Naive thymus-derived CD4-positive, alpha-beta T cell (primary cell): ENCODE measurements at regions not wholly inside any gene's neighbourhood (a gene's known extent, or its start where the extent isn't known, plus 50 kb on each side); places are given as distances from the start of the nearest gene placed in this dataset.
"Not testable (repeated sequence)": the region's sequence is repeated elsewhere in the genome, so short reads cannot be mapped to it uniquely, and the experiment has no call there.

ENCODE experiments used
- ATAC-seq: fragments of 150-1000 bp; cut with Tn5 transposase; 2 replicates; pipeline ENCODE4 v1.10.0; 2021; ENCODE audit warnings: mild to moderate bottlenecking, moderate library complexity
- CTCF ChIA-PET: fragments of 350-600 bp; sonication (Branson Sonifier 250); formaldehyde crosslinking; loops from one replicate; lab custom pipeline; 2021; ENCODE audit warnings: antibody characterized with exemption; lab: Charles Lee
- POLR2A ChIA-PET: fragments of 350-600 bp; sonication (Branson Sonifier 250); formaldehyde crosslinking; loops from one replicate; lab custom pipeline; 2021; ENCODE audit warnings: antibody characterized with exemption, inconsistent platforms; lab: Charles Lee
- DNase-seq, 9 donors: peaks; one replicate each; pipeline versions ENCODE4 v3.0.0 to v3.0.0-alpha.2; 2020 to 2022; ENCODE audit warnings: mixed read lengths in 1 of 9
- H3K27ac ChIP-seq: one replicate; pipeline ENCODE4 v1.7.0; 2013; ENCODE audit warnings: mild to moderate bottlenecking, low read depth, low read length, moderate library complexity
- H3K27me3 ChIP-seq, 2 donors: one replicate each; pipeline ENCODE4 v1.7.0; 2013; ENCODE audit warnings: low read length in 2 of 2, mild to moderate bottlenecking in 2 of 2, moderate library complexity in 2 of 2; ENCODE audit not compliant: control insufficient read depth in 2 of 2, insufficient read depth in 2 of 2
- H3K36me3 ChIP-seq, 3 experiments: 1 replicate in 2 of 3; 2 replicates in 1 of 3; pipeline ENCODE4 v1.7.0; 2013; ENCODE audit warnings: low read length in 3 of 3, mild to moderate bottlenecking in 3 of 3, moderate library complexity in 1 of 3; ENCODE audit not compliant: insufficient read depth in 3 of 3, control insufficient read depth in 2 of 3
- H3K4me1 ChIP-seq, 2 donors: one replicate each; pipeline ENCODE4 v1.7.0; 2013; ENCODE audit warnings: low read length in 2 of 2, mild to moderate bottlenecking in 2 of 2, moderate library complexity in 1 of 2; ENCODE audit not compliant: control insufficient read depth in 2 of 2, insufficient read depth in 2 of 2
- H3K4me3 ChIP-seq: 2 replicates; pipeline ENCODE4 v1.7.0; 2013; ENCODE audit warnings: mild to moderate bottlenecking, low read length
- H3K9me3 ChIP-seq, 3 experiments: 1 replicate in 2 of 3; 2 replicates in 1 of 3; pipeline ENCODE4 v1.7.0; 2013; ENCODE audit warnings: low read length in 3 of 3; ENCODE audit not compliant: control insufficient read depth in 2 of 3
- H3K27ac Mint-ChIP-seq, 9 donors: one replicate each; pipeline ENCODE4 v1.8.0; 2020 to 2022; ENCODE audit warnings: mixed read lengths in 9 of 9, mild to moderate bottlenecking in 8 of 9, moderate library complexity in 5 of 9, inconsistent platforms in 2 of 9
- H3K27me3 Mint-ChIP-seq, 5 donors: one replicate each; pipeline ENCODE4 v1.8.0; 2021 to 2022; ENCODE audit warnings: mixed read lengths in 5 of 5, mild to moderate bottlenecking in 1 of 5
- H3K36me3 Mint-ChIP-seq, 5 donors: one replicate each; pipeline ENCODE4 v1.8.0; 2020 to 2022; ENCODE audit warnings: mixed read lengths in 5 of 5, mild to moderate bottlenecking in 3 of 5, inconsistent platforms in 1 of 5
- H3K4me1 Mint-ChIP-seq, 7 donors: one replicate each; pipeline ENCODE4 v1.8.0; 2020 to 2022; ENCODE audit warnings: mixed read lengths in 7 of 7, mild to moderate bottlenecking in 3 of 7, inconsistent platforms in 1 of 7
- H3K4me3 Mint-ChIP-seq, 10 donors: one replicate each; pipeline ENCODE4 v1.8.0; 2020 to 2022; ENCODE audit warnings: mild to moderate bottlenecking in 10 of 10, mixed read lengths in 10 of 10, moderate library complexity in 6 of 10, inconsistent platforms in 2 of 10
- H3K9me3 Mint-ChIP-seq, 11 donors: one replicate each; pipeline ENCODE4 v1.8.0; 2020 to 2022; ENCODE audit warnings: mixed read lengths in 11 of 11, mild to moderate bottlenecking in 4 of 11, inconsistent platforms in 1 of 11, moderate library complexity in 1 of 11
- intact Hi-C, 2 donors: fragments of 100-400 bp; cut with micrococcal nuclease; formaldehyde crosslinking; loops; one replicate each; pipeline ENCODE4 v1.15.1; 2023

- Mint-ChIP-seq H3K27ac (no peak overlapping the region), H3K9me3 (peaks cover 1 to 30% (median 7%) of the 10 kb centered on the region in 11 donors), H3K36me3 (no peaks in the 10 kb centered on the region), H3K4me3 (no peak overlapping the region), H3K4me1 (no peaks in the 10 kb centered on the region), H3K27me3 (no peaks in the 10 kb centered on the region)
- no peaks in the 10 kb centered on the region for H3K9me3 ChIP-seq
- POLR2A ChIA-PET: no interaction called here
- no peaks in the 10 kb centered on the region for H3K4me1 ChIP-seq
- ATAC-seq (no peak), DNase-seq (no peak)
- no peak overlapping the region for H3K27ac ChIP-seq
- CTCF ChIA-PET: no interaction called here
- no peaks in the 10 kb centered on the region for H3K27me3 ChIP-seq
- intact Hi-C loops: no loop called here
- no peak overlapping the region for H3K4me3 ChIP-seq
- H3K36me3 ChIP-seq: no peaks in the 10 kb centered on the region
Observed at GRCh38 chr2:125822746-125823145, 833.2 kb upstream of the GYPC start.

- H3K4me3 ChIP-seq, H3K4me1 Mint-ChIP-seq, H3K36me3 Mint-ChIP-seq, H3K27me3 ChIP-seq, H3K27me3 Mint-ChIP-seq, H3K27ac Mint-ChIP-seq, POLR2A ChIA-PET, H3K27ac ChIP-seq, CTCF ChIA-PET, H3K9me3 ChIP-seq, DNase-seq, H3K4me1 ChIP-seq, intact Hi-C loops, ATAC-seq, H3K4me3 Mint-ChIP-seq, H3K36me3 ChIP-seq: not testable (repeated sequence)
- H3K9me3 Mint-ChIP-seq: peaks cover 2 to 24% (median 8%) of the 10 kb centered on the region in 11 donors
Observed at GRCh38 chr2:125825781-125826180, 830.2 kb upstream of the GYPC start.

GRCh38 chr2:125837128-125837527 lies 818.8 kb upstream of the GYPC start:
- H3K27ac Mint-ChIP-seq: no peak overlapping the region
- no peaks in the 10 kb centered on the region for H3K36me3 ChIP-seq
- CTCF ChIA-PET: no interaction called here
- no peak overlapping the region for H3K27ac ChIP-seq
- H3K36me3 Mint-ChIP-seq: no peaks in the 10 kb centered on the region
- no peak overlapping the region for H3K4me3 ChIP-seq
- no peaks in the 10 kb centered on the region for H3K4me1 Mint-ChIP-seq
- intact Hi-C loops: no loop called here
- no peaks in the 10 kb centered on the region for H3K9me3 ChIP-seq
- H3K9me3 Mint-ChIP-seq: peaks cover 0 to 12% (median 2%) of the 10 kb centered on the region in 11 donors
- no peaks in the 10 kb centered on the region for H3K4me1 ChIP-seq
- H3K4me3 Mint-ChIP-seq: no peak overlapping the region
- POLR2A ChIA-PET: no interaction called here
- no peaks in the 10 kb centered on the region for H3K27me3 ChIP-seq
- ATAC-seq: no peak
- no peak for DNase-seq
- no peaks in the 10 kb centered on the region for H3K27me3 Mint-ChIP-seq

- H3K36me3 ChIP-seq: no peaks in the 10 kb centered on the region
- no peak overlapping the region for H3K27ac ChIP-seq
- H3K4me1 ChIP-seq: no peaks in the 10 kb centered on the region
- no peaks in the 10 kb centered on the region for H3K36me3 Mint-ChIP-seq
- H3K4me3 ChIP-seq: no peak overlapping the region
- ATAC-seq (no peak), DNase-seq (no peak)
- CTCF ChIA-PET: no interaction called here
- H3K27ac Mint-ChIP-seq: no peak overlapping the region
- H3K27me3 Mint-ChIP-seq: no peaks in the 10 kb centered on the region
- H3K4me1 Mint-ChIP-seq: no peaks in the 10 kb centered on the region
- H3K9me3 ChIP-seq: no peaks in the 10 kb centered on the region
- H3K27me3 ChIP-seq: no peaks in the 10 kb centered on the region
- intact Hi-C loops: no loop called here
- H3K9me3 Mint-ChIP-seq: peaks cover 0 to 12% (median under 1%) of the 10 kb centered on the region in 11 donors
- no peak overlapping the region for H3K4me3 Mint-ChIP-seq
- POLR2A ChIA-PET: no interaction called here
Observed at GRCh38 chr2:125837611-125838010, 818.3 kb upstream of the GYPC start.

GRCh38 chr2:125839945-125840344 lies 816.0 kb upstream of the GYPC start:
- no peak overlapping the region for H3K4me3 ChIP-seq
- intact Hi-C loops: no loop called here
- Mint-ChIP-seq H3K4me3 (no peak overlapping the region), H3K27me3 (no peaks in the 10 kb centered on the region), H3K9me3 (peaks cover 0 to 7% (median 0%) of the 10 kb centered on the region in 11 donors), H3K36me3 (no peaks in the 10 kb centered on the region), H3K4me1 (no peaks in the 10 kb centered on the region), H3K27ac (no peak overlapping the region)
- CTCF ChIA-PET: no interaction called here
- no peaks in the 10 kb centered on the region for H3K27me3 ChIP-seq
- ATAC-seq (no peak), DNase-seq (no peak)
- POLR2A ChIA-PET: interaction anchor here (0.7 kb wide), 1 partner anchor 589 kb away, joined by 5 read pairs; no protein-coding TSS in a partner anchor
- H3K4me1 ChIP-seq: no peaks in the 10 kb centered on the region
- H3K36me3 ChIP-seq: no peaks in the 10 kb centered on the region
- H3K9me3 ChIP-seq: no peaks in the 10 kb centered on the region
- no peak overlapping the region for H3K27ac ChIP-seq

GRCh38 chr2:125842041-125842440 lies 813.9 kb upstream of the GYPC start:
- no peak for DNase-seq
- no peak overlapping the region for H3K4me3 Mint-ChIP-seq
- no peaks in the 10 kb centered on the region for H3K4me1 ChIP-seq
- ATAC-seq: no peak
- no peak overlapping the region for H3K4me3 ChIP-seq
- no peaks in the 10 kb centered on the region for H3K9me3 ChIP-seq
- no peak overlapping the region for H3K27ac ChIP-seq
- H3K36me3 Mint-ChIP-seq: no peaks in the 10 kb centered on the region
- no peak overlapping the region for H3K27ac Mint-ChIP-seq
- CTCF ChIA-PET: no interaction called here
- POLR2A ChIA-PET: no interaction called here
- H3K9me3 Mint-ChIP-seq: peaks cover 0 to 10% (median 0%) of the 10 kb centered on the region in 11 donors
- H3K27me3 ChIP-seq: no peaks in the 10 kb centered on the region
- intact Hi-C loops: no loop called here
- H3K36me3 ChIP-seq: no peaks in the 10 kb centered on the region
- H3K27me3 Mint-ChIP-seq: no peaks in the 10 kb centered on the region
- no peaks in the 10 kb centered on the region for H3K4me1 Mint-ChIP-seq

- Histone ChIP-seq H3K4me1 (no peaks in the 10 kb centered on the region), H3K9me3 (no peaks in the 10 kb centered on the region), H3K27ac (no peak overlapping the region), H3K36me3 (no peaks in the 10 kb centered on the region), H3K4me3 (no peak overlapping the region), H3K27me3 (no peaks in the 10 kb centered on the region)
- H3K27ac Mint-ChIP-seq: no peak overlapping the region
- ChIA-PET CTCF (no interaction called here), POLR2A (no interaction called here)
- ATAC-seq (no peak), DNase-seq (no peak)
- H3K9me3 Mint-ChIP-seq: peaks cover 0 to 10% (median 4%) of the 10 kb centered on the region in 11 donors
- H3K27me3 Mint-ChIP-seq: peaks cover 0 to 7% (median 0%) of the 10 kb centered on the region in 5 donors
- no peak overlapping the region for H3K4me3 Mint-ChIP-seq
- H3K36me3 Mint-ChIP-seq: no peaks in the 10 kb centered on the region
- intact Hi-C loops: no loop called here
- H3K4me1 Mint-ChIP-seq: no peaks in the 10 kb centered on the region
Observed at GRCh38 chr2:125850541-125850940, 805.4 kb upstream of the GYPC start.
